Colonic mucosa (tissue), 4 donors: ENCODE measurements at regions not wholly inside any gene's neighbourhood (a gene's known extent, or its start where the extent isn't known, plus 50 kb on each side); places are given as distances from the start of the nearest gene placed in this dataset.

Source experiments
- DNase-seq: peaks from one replicate; pipeline ENCODE4 v3.0.0-alpha.2; 2020
- H3K27ac ChIP-seq: fragments of 200-600 bp; one replicate; pipeline ENCODE4 v1.8.0; 2021
- H3K27me3 ChIP-seq: fragments of 200-600 bp; one replicate; pipeline ENCODE4 v1.8.0; 2021
- H3K36me3 ChIP-seq: fragments of 200-600 bp; one replicate; pipeline ENCODE4 v1.8.0; 2021
- H3K4me1 ChIP-seq: fragments of 200-600 bp; one replicate; pipeline ENCODE4 v1.8.0; 2021; ENCODE audit warnings: mild to moderate bottlenecking
- H3K4me3 ChIP-seq: fragments of 200-600 bp; one replicate; pipeline ENCODE4 v1.8.0; 2021
- H3K9ac ChIP-seq, 2 donors: one replicate each; pipeline ENCODE4 v1.7.0; 2013; ENCODE audit warnings: control low read depth in 2 of 2, low read depth in 2 of 2, low read length in 2 of 2
- H3K9me3 ChIP-seq: fragments of 200-600 bp; one replicate; pipeline ENCODE4 v1.8.0; 2021
- CTCF ChIP-seq: fragments of 200-600 bp; IDR thresholded peaks from one replicate; pipeline ENCODE4 v1.8.0; 2022; ENCODE audit warnings: antibody characterized with exemption, mild to moderate bottlenecking
- intact Hi-C: fragments of 100-400 bp; cut with DNase I; formaldehyde crosslinking; loops from one replicate; pipeline ENCODE4 v1.14.1; 2022
- donor health status: healthy.
- donor health status: DM: no; HTN: no; CAD: no.
- donor health status: DM: no; HTN: no; CAD: no.

- intact Hi-C loops: no loop called here
- Histone ChIP-seq H3K27ac (no peak overlapping the region), H3K27me3 (no peaks in the 10 kb centered on the region), H3K4me3 (no peak overlapping the region), H3K9me3 (no peaks in the 10 kb centered on the region), H3K36me3 (no peaks in the 10 kb centered on the region), H3K4me1 (no peaks in the 10 kb centered on the region), H3K9ac (no peak overlapping the region)
- no peak for TF ChIP-seq CTCF
- no peak for DNase-seq
These were observed 104.9 kb downstream of the XRCC2 start for GRCh38 chr7:152571068-152571467.

- Histone ChIP-seq H3K27me3 (no peaks in the 10 kb centered on the region), H3K27ac (no peak overlapping the region), H3K36me3 (no peaks in the 10 kb centered on the region), H3K4me1 (no peaks in the 10 kb centered on the region), H3K4me3 (no peak overlapping the region), H3K9me3 (no peaks in the 10 kb centered on the region), H3K9ac (no peak overlapping the region)
- TF ChIP-seq CTCF: no peak
- intact Hi-C loops: no loop called here
- no peak for DNase-seq
These were observed 107.0 kb downstream of the XRCC2 start for GRCh38 chr7:152568972-152569371.

GRCh38 chr7:152565731-152566130 is 110.2 kb downstream of the XRCC2 start:
- Histone ChIP-seq H3K4me3 (no peak overlapping the region), H3K36me3 (no peaks in the 10 kb centered on the region), H3K4me1 (no peaks in the 10 kb centered on the region), H3K27ac (no peak overlapping the region), H3K9ac (no peak overlapping the region), H3K9me3 (no peaks in the 10 kb centered on the region), H3K27me3 (no peaks in the 10 kb centered on the region)
- TF ChIP-seq CTCF: no peak
- DNase-seq: no peak
- intact Hi-C loops: no loop called here

- no peak for DNase-seq
- no peak overlapping the region for H3K9ac ChIP-seq
- no peak overlapping the region for H3K27ac ChIP-seq
- intact Hi-C loops: loop anchor here (5.0 kb wide), 1 partner anchor 48 kb away; no protein-coding TSS in a partner anchor
- no peaks in the 10 kb centered on the region for H3K27me3 ChIP-seq
- H3K4me3 ChIP-seq: no peak overlapping the region
- no peaks in the 10 kb centered on the region for H3K36me3 ChIP-seq
- H3K4me1 ChIP-seq: no peaks in the 10 kb centered on the region
- no peaks in the 10 kb centered on the region for H3K9me3 ChIP-seq
- TF ChIP-seq CTCF: no peak
These were observed 111.2 kb downstream of the XRCC2 start for GRCh38 chr7:152564656-152565250.

- Histone ChIP-seq H3K27me3 (no peaks in the 10 kb centered on the region), H3K36me3 (no peaks in the 10 kb centered on the region), H3K4me1 (no peaks in the 10 kb centered on the region), H3K4me3 (no peak overlapping the region), H3K9ac (no peak overlapping the region), H3K9me3 (no peaks in the 10 kb centered on the region), H3K27ac (no peak overlapping the region)
- intact Hi-C loops: no loop called here
- no peak for DNase-seq
- TF ChIP-seq CTCF: no peak
These were observed 119.8 kb downstream of the XRCC2 start for GRCh38 chr7:152556013-152556755.
